GM12891 (cell line): ENCODE measurements at regions not wholly inside any gene's neighbourhood (a gene's known extent, or its start where the extent isn't known, plus 50 kb on each side); places are given as distances from the start of the nearest gene placed in this dataset.

Experiments
- POLR2A ChIP-seq: IDR thresholded peaks from 2 replicates; pipeline ENCODE4 v1.6.1; 2011; ENCODE audit warnings: low read depth, low read length, control low read depth
- POLR2AphosphoS5 ChIP-seq: IDR thresholded peaks from 2 replicates; pipeline ENCODE4 v1.6.1; 2011; ENCODE audit warnings: low read depth, low read length, control low read depth

DNA sequence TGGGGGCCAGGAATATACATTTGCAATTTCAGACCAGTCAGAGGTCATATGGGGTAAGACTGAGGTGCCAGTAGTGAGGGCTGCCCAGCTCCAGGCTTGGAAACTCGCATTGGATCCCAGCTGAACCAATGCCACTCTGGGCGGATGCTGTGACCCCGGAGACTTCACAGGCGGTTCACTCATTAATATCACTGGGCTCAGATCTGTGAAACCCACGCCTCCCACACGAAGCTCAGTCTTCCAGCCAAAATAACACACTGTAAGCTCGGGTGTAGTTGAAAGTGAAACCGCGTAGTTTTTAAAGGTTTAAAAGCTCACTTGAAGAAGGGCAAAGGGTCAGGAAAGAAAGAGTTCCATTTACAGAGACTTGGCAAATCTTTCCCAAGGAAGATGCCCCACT, 254.8 kb downstream of the FOXL1 start:
- TF ChIP-seq POLR2AphosphoS5 (no peak), POLR2A (no peak)
